Esophagus muscularis mucosa (tissue), 4 donors: ENCODE measurements at regions not wholly inside any gene's neighbourhood (a gene's known extent, or its start where the extent isn't known, plus 50 kb on each side); places are given as distances from the start of the nearest gene placed in this dataset.

ENCODE experiments used
- DNase-seq: peaks from one replicate; pipeline ENCODE4 v3.0.0-alpha.2; 2017; ENCODE audit errors: extremely low spot score
- H3K27ac ChIP-seq, 4 donors: fragments of 200-600 bp; sonication (generic); replicated peaks in 1 of 4; 1 replicate in 3 of 4; 2 replicates in 1 of 4; pipeline ENCODE4 v1.5.1; 2016 to 2019; ENCODE audit warnings: mild to moderate bottlenecking in 1 of 4
- H3K27me3 ChIP-seq, 4 donors: fragments of 200-600 bp; sonication (generic); one replicate each; pipeline versions ENCODE4 v1.5.1 to v1.6.0; 2016 to 2019
- H3K36me3 ChIP-seq, 4 donors: fragments of 200-600 bp; sonication (generic); one replicate each; pipeline ENCODE4 v1.5.1; 2016 to 2019
- H3K4me1 ChIP-seq, 4 donors: fragments of 200-600 bp; sonication (generic); one replicate each; pipeline ENCODE4 v1.5.1; 2016 to 2019
- H3K4me3 ChIP-seq, 4 donors: fragments of 200-600 bp; sonication (generic); 1 replicate in 2 of 4; 2 replicates in 2 of 4; pipeline ENCODE4 v1.5.1; 2016 to 2019; ENCODE audit warnings: mild to moderate bottlenecking in 4 of 4, moderate library complexity in 1 of 4
- H3K9me3 ChIP-seq, 4 donors: fragments of 200-600 bp; sonication (generic); 1 replicate in 3 of 4; 2 replicates in 1 of 4; pipeline ENCODE4 v1.5.1; 2016 to 2019
- EP300 ChIP-seq: sonication (generic); formaldehyde crosslinking; IDR thresholded peaks from one replicate; pipeline ENCODE4 v1.6.1; 2017; ENCODE audit warnings: antibody characterized with exemption
- POLR2A ChIP-seq: fragments of 450-650 bp; IDR thresholded peaks from one replicate; pipeline ENCODE4 v1.6.1; 2017; ENCODE audit warnings: antibody characterized with exemption, moderate library complexity, mild to moderate bottlenecking, low read depth
- POLR2AphosphoS5 ChIP-seq, 2 donors: sonication (generic); formaldehyde crosslinking; IDR thresholded peaks; one replicate each; pipeline ENCODE4 v1.6.1; 2017; ENCODE audit warnings: antibody characterized with exemption in 2 of 2
- WGBS: methylation state at CpG from one replicate; pipeline ENCODE4 v1.1.5; 2018; 5-methylcytosine and 5-hydroxymethylcytosine counted together
- intact Hi-C: fragments of 100-400 bp; cut with DNase I; formaldehyde crosslinking; loops from one replicate; pipeline ENCODE4 v1.15.1; 2023
- TF ChIP-seq, protein P1 (sequence below), 3 experiments: fragments of 200-600 bp in 2 of 3; fragments of 450-650 bp in 1 of 3; sonication (generic) in 2 of 3; IDR thresholded peaks; one replicate each; pipeline ENCODE4 v1.5.1; 2017 to 2019; ENCODE audit warnings: antibody characterized with exemption in 3 of 3, mild to moderate bottlenecking in 2 of 3, moderate library complexity in 1 of 3

DNA sequence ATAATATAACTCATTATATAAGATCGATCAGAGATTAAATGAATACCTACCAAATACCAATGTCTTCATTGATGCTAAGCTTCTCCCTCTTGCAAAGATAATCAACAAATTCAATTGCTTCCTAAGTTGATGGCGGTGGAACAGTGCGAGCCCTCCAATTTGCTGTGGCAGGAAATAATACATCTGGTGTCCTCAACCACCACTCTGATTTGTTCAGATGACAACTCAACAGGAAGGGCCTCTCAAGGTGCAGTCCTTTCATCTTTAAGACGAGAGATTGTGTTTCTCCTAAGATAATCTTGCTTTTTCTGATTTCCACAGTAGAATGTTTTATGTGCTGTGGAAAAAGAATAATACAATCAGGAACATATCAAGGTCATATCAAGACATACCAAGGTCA, 56.6 kb upstream of the IGFBP2 start:
- Histone ChIP-seq H3K36me3 (no peaks in the 10 kb centered on the region), H3K27ac (peak overlapping the region in 3 of 4 donors; percentile 0 to 23 (median 22)), H3K9me3 (peaks cover 0 to under 1% (median under 1%) of the 10 kb centered on the region in 4 donors), H3K27me3 (no peaks in the 10 kb centered on the region), H3K4me3 (no peak overlapping the region), H3K4me1 (peaks cover 30 to 70% (median 54%) of the 10 kb centered on the region in 4 donors)
- intact Hi-C loops: no loop called here
- TF ChIP-seq POLR2A (no peak), EP300 (no peak), POLR2AphosphoS5 (IDR thresholded peaks at IDR 0.05) (no peak)
- TF ChIP-seq, protein P1, sequence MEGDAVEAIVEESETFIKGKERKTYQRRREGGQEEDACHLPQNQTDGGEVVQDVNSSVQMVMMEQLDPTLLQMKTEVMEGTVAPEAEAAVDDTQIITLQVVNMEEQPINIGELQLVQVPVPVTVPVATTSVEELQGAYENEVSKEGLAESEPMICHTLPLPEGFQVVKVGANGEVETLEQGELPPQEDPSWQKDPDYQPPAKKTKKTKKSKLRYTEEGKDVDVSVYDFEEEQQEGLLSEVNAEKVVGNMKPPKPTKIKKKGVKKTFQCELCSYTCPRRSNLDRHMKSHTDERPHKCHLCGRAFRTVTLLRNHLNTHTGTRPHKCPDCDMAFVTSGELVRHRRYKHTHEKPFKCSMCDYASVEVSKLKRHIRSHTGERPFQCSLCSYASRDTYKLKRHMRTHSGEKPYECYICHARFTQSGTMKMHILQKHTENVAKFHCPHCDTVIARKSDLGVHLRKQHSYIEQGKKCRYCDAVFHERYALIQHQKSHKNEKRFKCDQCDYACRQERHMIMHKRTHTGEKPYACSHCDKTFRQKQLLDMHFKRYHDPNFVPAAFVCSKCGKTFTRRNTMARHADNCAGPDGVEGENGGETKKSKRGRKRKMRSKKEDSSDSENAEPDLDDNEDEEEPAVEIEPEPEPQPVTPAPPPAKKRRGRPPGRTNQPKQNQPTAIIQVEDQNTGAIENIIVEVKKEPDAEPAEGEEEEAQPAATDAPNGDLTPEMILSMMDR (IDR thresholded peaks at IDR 0.05): no peak
- WGBS: 92% methylated on average over 4 of the region's 4 CpGs
- DNase-seq: no peak

DNA sequence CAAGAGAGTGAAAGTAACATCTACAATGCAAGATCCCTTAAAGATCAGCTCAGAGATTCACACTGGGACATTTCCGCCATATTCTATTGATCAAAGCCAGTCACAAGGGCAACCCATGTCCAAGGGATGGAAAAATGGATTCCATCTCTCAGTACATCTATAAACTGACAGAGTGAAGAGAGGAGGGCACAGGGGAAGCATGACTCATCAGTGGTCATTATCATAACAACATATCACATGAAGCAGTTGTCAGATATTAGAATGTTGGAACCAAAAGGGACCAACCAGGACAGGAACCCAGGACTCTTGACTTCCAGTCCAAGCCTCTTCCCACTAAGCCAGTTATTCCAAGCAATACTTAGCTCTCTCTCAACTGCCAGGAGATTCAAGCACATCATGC, 54.9 kb upstream of the IGFBP2 start:
- peaks cover 17 to 65% (median 52%) of the 10 kb centered on the region in 4 donors for H3K4me1 ChIP-seq
- intact Hi-C loops: no loop called here

DNA sequence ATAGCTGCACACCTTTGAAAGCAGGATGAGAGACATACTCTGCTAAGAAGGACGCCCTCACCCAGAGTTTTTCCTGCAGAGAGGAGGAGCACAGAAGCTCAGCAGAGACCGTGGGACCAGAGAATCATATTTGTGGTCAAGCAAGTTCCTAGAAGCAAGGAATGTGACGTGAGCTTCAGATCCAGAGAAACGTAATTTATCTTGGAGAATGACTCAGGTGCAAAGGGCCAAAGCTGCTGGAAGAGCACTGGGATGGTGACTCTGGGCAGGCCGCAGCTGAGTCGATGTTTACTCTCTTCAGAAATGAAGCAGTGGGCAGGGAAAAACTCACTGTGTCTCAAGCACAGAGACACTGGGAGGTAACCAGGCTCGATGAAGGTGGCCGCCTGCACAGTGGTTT, 50.1 kb upstream of the IGFBP2 start:
- DNase-seq: no peak
- 51% methylated on average over 8 of the region's 8 CpGs for WGBS
- Histone ChIP-seq H3K9me3 (no peaks in the 10 kb centered on the region), H3K36me3 (no peaks in the 10 kb centered on the region), H3K4me1 (peaks cover 0 to 48% (median 33%) of the 10 kb centered on the region in 4 donors), H3K27me3 (no peaks in the 10 kb centered on the region), H3K27ac (peak overlapping the region; percentile 20 to 58 (median 56)), H3K4me3 (no peak overlapping the region)
- TF ChIP-seq, protein P1 (IDR thresholded peaks at IDR 0.05): no peak
- TF ChIP-seq EP300 (no peak), POLR2AphosphoS5 (IDR thresholded peaks at IDR 0.05) (no peak), POLR2A (no peak)
- intact Hi-C loops: no loop called here

More for the DNA sequence above, 54.9 kb upstream of the IGFBP2 start:
- H3K36me3 ChIP-seq: no peaks in the 10 kb centered on the region
- H3K27me3 ChIP-seq: no peaks in the 10 kb centered on the region
- H3K4me3 ChIP-seq: no peak overlapping the region
- DNase-seq: no peak
- H3K27ac ChIP-seq: peak overlapping the region; percentile 4 to 29 (median 12)
- WGBS: 100% methylated on average over 1 of the region's 1 CpG
- no peak for TF ChIP-seq POLR2AphosphoS5 (IDR thresholded peaks at IDR 0.05)
- TF ChIP-seq, protein P1 (IDR thresholded peaks at IDR 0.05): no peak
- no peak for TF ChIP-seq POLR2A
- no peak for TF ChIP-seq EP300
- no peaks in the 10 kb centered on the region for H3K9me3 ChIP-seq
